GM23338 (cell line): ENCODE measurements at regions not wholly inside any gene's neighbourhood (a gene's known extent, or its start where the extent isn't known, plus 50 kb on each side); places are given as distances from the start of the nearest gene placed in this dataset.

Source experiments
- CREB1 ChIP-seq: fragments of 250-450 bp; sonication (Bioruptor Pico); IDR thresholded peaks from 2 replicates; pipeline ENCODE4 v1.5.0; 2020; ENCODE audit warnings: low read depth, mild to moderate bottlenecking, moderate library complexity
- EZH2 ChIP-seq: fragments of 200-600 bp; sonication (generic); IDR thresholded peaks from one replicate; pipeline ENCODE4 v1.8.0; 2017; ENCODE audit warnings: antibody characterized with exemption, mild to moderate bottlenecking, low read depth; ENCODE audit not compliant: unreplicated experiment
- EZH2phosphoT487 ChIP-seq: fragments of 200-600 bp; sonication (generic); IDR thresholded peaks from one replicate; pipeline ENCODE4 v1.8.1; 2018; ENCODE audit warnings: antibody characterized with exemption; ENCODE audit not compliant: unreplicated experiment
- POLR2AphosphoS5 ChIP-seq: IDR thresholded peaks from 2 replicates; pipeline ENCODE4 v1.6.1; 2016; ENCODE audit warnings: antibody characterized with exemption, low read depth
- TF ChIP-seq, protein P1 (sequence below), 2 experiments: fragments of 200-600 bp in 1 of 2; sonication (generic) in 1 of 2; conservative IDR thresholded peaks; 2 replicates each; pipeline versions ENCODE4 v1.5.1 to v1.6.1; 2016 to 2017; ENCODE audit warnings: antibody characterized with exemption in 2 of 2, low read depth in 2 of 2, mild to moderate bottlenecking in 2 of 2, moderate library complexity in 1 of 2
- TF ChIP-seq, protein P2 (sequence below): IDR thresholded peaks from one replicate; pipeline ENCODE4 v1.6.1; 2018; ENCODE audit warnings: antibody characterized with exemption; ENCODE audit not compliant: unreplicated experiment

DNA sequence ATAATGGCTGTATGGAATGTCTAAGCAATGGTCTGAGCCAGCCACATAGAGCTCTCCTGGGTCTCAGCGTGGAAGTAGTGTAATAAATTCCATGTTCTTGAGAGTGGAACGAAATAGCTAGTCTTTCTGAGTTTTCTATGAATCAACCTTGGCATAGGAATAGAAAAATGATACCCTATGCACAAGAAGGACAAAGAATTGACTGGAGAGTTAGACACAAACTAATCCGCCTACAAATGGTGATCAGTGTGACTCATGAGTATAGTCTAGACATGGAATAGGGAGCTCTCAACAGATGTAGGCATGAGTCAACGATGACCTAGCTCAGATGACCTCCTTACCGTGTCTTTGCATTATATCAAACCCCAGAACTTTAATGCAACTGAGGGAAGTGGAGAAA lies 256.8 kb upstream of the GRIN3A start:
- TF ChIP-seq, protein P1, sequence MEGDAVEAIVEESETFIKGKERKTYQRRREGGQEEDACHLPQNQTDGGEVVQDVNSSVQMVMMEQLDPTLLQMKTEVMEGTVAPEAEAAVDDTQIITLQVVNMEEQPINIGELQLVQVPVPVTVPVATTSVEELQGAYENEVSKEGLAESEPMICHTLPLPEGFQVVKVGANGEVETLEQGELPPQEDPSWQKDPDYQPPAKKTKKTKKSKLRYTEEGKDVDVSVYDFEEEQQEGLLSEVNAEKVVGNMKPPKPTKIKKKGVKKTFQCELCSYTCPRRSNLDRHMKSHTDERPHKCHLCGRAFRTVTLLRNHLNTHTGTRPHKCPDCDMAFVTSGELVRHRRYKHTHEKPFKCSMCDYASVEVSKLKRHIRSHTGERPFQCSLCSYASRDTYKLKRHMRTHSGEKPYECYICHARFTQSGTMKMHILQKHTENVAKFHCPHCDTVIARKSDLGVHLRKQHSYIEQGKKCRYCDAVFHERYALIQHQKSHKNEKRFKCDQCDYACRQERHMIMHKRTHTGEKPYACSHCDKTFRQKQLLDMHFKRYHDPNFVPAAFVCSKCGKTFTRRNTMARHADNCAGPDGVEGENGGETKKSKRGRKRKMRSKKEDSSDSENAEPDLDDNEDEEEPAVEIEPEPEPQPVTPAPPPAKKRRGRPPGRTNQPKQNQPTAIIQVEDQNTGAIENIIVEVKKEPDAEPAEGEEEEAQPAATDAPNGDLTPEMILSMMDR (conservative IDR thresholded peaks at IDR 0.05; ENCODE audit: low read depth in 2 of 2) = no peak
- TF ChIP-seq CREB1 (CRISPR knock-in tag) (no peak), POLR2AphosphoS5 (no peak), EZH2phosphoT487 (no peak), EZH2 (no peak)
- TF ChIP-seq, protein P2, sequence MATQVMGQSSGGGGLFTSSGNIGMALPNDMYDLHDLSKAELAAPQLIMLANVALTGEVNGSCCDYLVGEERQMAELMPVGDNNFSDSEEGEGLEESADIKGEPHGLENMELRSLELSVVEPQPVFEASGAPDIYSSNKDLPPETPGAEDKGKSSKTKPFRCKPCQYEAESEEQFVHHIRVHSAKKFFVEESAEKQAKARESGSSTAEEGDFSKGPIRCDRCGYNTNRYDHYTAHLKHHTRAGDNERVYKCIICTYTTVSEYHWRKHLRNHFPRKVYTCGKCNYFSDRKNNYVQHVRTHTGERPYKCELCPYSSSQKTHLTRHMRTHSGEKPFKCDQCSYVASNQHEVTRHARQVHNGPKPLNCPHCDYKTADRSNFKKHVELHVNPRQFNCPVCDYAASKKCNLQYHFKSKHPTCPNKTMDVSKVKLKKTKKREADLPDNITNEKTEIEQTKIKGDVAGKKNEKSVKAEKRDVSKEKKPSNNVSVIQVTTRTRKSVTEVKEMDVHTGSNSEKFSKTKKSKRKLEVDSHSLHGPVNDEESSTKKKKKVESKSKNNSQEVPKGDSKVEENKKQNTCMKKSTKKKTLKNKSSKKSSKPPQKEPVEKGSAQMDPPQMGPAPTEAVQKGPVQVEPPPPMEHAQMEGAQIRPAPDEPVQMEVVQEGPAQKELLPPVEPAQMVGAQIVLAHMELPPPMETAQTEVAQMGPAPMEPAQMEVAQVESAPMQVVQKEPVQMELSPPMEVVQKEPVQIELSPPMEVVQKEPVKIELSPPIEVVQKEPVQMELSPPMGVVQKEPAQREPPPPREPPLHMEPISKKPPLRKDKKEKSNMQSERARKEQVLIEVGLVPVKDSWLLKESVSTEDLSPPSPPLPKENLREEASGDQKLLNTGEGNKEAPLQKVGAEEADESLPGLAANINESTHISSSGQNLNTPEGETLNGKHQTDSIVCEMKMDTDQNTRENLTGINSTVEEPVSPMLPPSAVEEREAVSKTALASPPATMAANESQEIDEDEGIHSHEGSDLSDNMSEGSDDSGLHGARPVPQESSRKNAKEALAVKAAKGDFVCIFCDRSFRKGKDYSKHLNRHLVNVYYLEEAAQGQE = no peak
